Colonic mucosa (tissue), 4 donors: ENCODE measurements at regions not wholly inside any gene's neighbourhood (a gene's known extent, or its start where the extent isn't known, plus 50 kb on each side); places are given as distances from the start of the nearest gene placed in this dataset.

ENCODE experiments used
- DNase-seq: peaks from one replicate; pipeline ENCODE4 v3.0.0-alpha.2; 2020
- H3K27ac ChIP-seq: fragments of 200-600 bp; one replicate; pipeline ENCODE4 v1.8.0; 2021
- H3K27me3 ChIP-seq: fragments of 200-600 bp; one replicate; pipeline ENCODE4 v1.8.0; 2021
- H3K36me3 ChIP-seq: fragments of 200-600 bp; one replicate; pipeline ENCODE4 v1.8.0; 2021
- H3K4me1 ChIP-seq: fragments of 200-600 bp; one replicate; pipeline ENCODE4 v1.8.0; 2021; ENCODE audit warnings: mild to moderate bottlenecking
- H3K4me3 ChIP-seq: fragments of 200-600 bp; one replicate; pipeline ENCODE4 v1.8.0; 2021
- H3K9ac ChIP-seq, 2 donors: one replicate each; pipeline ENCODE4 v1.7.0; 2013; ENCODE audit warnings: control low read depth in 2 of 2, low read depth in 2 of 2, low read length in 2 of 2
- H3K9me3 ChIP-seq: fragments of 200-600 bp; one replicate; pipeline ENCODE4 v1.8.0; 2021
- CTCF ChIP-seq: fragments of 200-600 bp; IDR thresholded peaks from one replicate; pipeline ENCODE4 v1.8.0; 2022; ENCODE audit warnings: antibody characterized with exemption, mild to moderate bottlenecking
- intact Hi-C: fragments of 100-400 bp; cut with DNase I; formaldehyde crosslinking; loops from one replicate; pipeline ENCODE4 v1.14.1; 2022
- donor health status: healthy.
- donor health status: DM: no; HTN: no; CAD: no.
- donor health status: DM: no; HTN: no; CAD: no.

DNA sequence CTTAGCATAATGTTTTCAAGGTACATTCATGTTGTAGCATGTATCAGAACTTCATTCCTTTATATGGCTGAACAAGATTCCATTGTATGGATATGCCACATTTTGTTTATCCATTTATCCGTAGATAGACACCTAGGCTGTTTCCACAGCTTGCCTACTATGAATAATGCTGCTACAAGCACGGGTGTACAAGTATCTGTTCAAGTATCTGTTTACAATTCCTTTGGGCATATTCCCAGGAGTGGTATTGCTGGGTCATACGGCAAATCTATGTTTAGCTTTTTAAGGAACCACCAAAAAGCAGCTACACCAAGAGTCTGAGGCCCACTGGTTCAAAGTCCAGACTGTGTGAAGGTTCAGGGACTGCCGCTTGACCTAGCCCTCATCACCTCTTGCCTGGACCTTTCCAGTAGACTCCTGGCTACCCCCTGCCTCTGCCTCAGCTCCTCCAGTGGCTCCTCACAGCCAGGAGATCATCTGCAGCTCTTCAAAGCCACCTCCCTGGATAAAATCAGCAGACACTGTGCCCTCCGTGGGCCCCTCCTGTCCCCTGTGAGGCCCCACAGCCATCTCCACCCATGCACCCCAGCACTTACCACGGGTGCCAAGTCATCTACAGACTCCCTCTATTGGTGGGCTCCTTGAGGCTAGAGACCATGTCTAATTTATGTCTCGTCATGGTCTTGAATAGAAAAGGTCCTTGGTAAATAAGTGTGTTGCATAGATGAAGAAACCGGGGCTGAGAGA is 160.3 kb downstream of the MN1 start:
- no peak for TF ChIP-seq CTCF
- H3K9me3 ChIP-seq = no peaks in the 10 kb centered on the region
- DNase-seq = no peak
- H3K36me3 ChIP-seq = no peaks in the 10 kb centered on the region
- no peak overlapping the region for H3K27ac ChIP-seq
- H3K27me3 ChIP-seq = no peaks in the 10 kb centered on the region
- intact Hi-C loops = no loop called here
- H3K4me1 ChIP-seq = no peaks in the 10 kb centered on the region
- H3K9ac ChIP-seq = no peak overlapping the region
- no peak overlapping the region for H3K4me3 ChIP-seq

GRCh38 chr22:27642104-27642800 is 159.3 kb downstream of the MN1 start:
- no peaks in the 10 kb centered on the region for H3K27me3 ChIP-seq
- no peaks in the 10 kb centered on the region for H3K9me3 ChIP-seq
- no peak for TF ChIP-seq CTCF
- H3K27ac ChIP-seq = no peak overlapping the region
- intact Hi-C loops = no loop called here
- no peak overlapping the region for H3K4me3 ChIP-seq
- no peaks in the 10 kb centered on the region for H3K4me1 ChIP-seq
- H3K9ac ChIP-seq = no peak overlapping the region
- no peak for DNase-seq
- H3K36me3 ChIP-seq = no peaks in the 10 kb centered on the region

- intact Hi-C loops = no loop called here
- no peak for DNase-seq
- TF ChIP-seq CTCF = no peak
Measured at GRCh38 chr22:27643907-27644306, 157.6 kb downstream of the MN1 start.

GRCh38 chr22:27644566-27644965 is 157.0 kb downstream of the MN1 start:
- H3K9me3 ChIP-seq = no peaks in the 10 kb centered on the region
- intact Hi-C loops = no loop called here
- no peak for DNase-seq
- H3K27me3 ChIP-seq = no peaks in the 10 kb centered on the region
- H3K27ac ChIP-seq = no peak overlapping the region
- no peaks in the 10 kb centered on the region for H3K36me3 ChIP-seq
- no peak overlapping the region for H3K4me3 ChIP-seq
- no peaks in the 10 kb centered on the region for H3K4me1 ChIP-seq
- no peak for TF ChIP-seq CTCF
- H3K9ac ChIP-seq = no peak overlapping the region

More at GRCh38 chr22:27643907-27644306, 157.6 kb downstream of the MN1 start:
- Histone ChIP-seq H3K27ac (no peak overlapping the region), H3K4me3 (no peak overlapping the region), H3K9ac (no peak overlapping the region), H3K4me1 (no peaks in the 10 kb centered on the region), H3K27me3 (no peaks in the 10 kb centered on the region), H3K36me3 (no peaks in the 10 kb centered on the region), H3K9me3 (no peaks in the 10 kb centered on the region)

DNA sequence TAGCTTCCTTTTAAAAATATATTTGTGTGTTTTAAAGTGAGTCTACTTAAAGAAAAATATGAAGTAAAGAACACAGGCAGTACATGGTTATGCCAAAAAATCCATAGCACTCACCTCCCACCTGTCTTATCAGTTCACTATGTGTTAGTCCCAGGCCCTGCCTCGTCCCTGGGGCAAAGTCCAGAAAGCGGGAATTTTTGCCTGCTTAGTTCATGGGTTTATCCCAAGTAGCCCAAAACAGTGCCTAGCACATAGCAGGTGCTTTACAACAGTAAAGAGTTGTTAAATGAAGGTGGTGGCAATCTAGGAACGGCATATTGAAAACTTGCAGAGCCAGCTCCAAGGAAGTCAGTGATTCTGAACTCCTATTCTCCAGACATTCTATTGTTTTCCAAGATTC is 154.0 kb downstream of the MN1 start:
- no peak overlapping the region for H3K4me3 ChIP-seq
- intact Hi-C loops = no loop called here
- no peak overlapping the region for H3K27ac ChIP-seq
- no peak for TF ChIP-seq CTCF
- H3K27me3 ChIP-seq = no peaks in the 10 kb centered on the region
- no peaks in the 10 kb centered on the region for H3K9me3 ChIP-seq
- H3K36me3 ChIP-seq = no peaks in the 10 kb centered on the region
- DNase-seq = no peak
- no peaks in the 10 kb centered on the region for H3K4me1 ChIP-seq
- H3K9ac ChIP-seq = no peak overlapping the region
